Smooth muscle cell (in vitro differentiated cells): ENCODE measurements at regions not wholly inside any gene's neighbourhood (a gene's known extent, or its start where the extent isn't known, plus 50 kb on each side); places are given as distances from the start of the nearest gene placed in this dataset.
A peak's percentile ranks its signal among the peaks of the same experiment; 100 is the strongest.

Experiments used
- DNase-seq: peaks from one replicate; lab custom pipeline; 2025; ENCODE audit not compliant: unreplicated experiment; lab: John Stamatoyannopoulos, UW
- H2AFZ ChIP-seq: fragments of 200-600 bp; sonication (generic); 2 replicates; pipeline ENCODE4 v1.6.0; 2016; ENCODE audit warnings: antibody characterized with exemption, low read depth, mild to moderate bottlenecking
- H3F3A ChIP-seq: fragments of 200-600 bp; sonication (generic); 2 replicates; pipeline ENCODE4 v1.6.0; 2017; ENCODE audit warnings: antibody characterized with exemption, low read depth
- H3K27ac ChIP-seq: fragments of 200-600 bp; sonication (generic); 2 replicates; pipeline ENCODE4 v1.5.1; 2016; ENCODE audit warnings: low read depth, mild to moderate bottlenecking
- H3K27me3 ChIP-seq: fragments of 200-600 bp; sonication (generic); 2 replicates; pipeline ENCODE4 v1.6.1; 2016; ENCODE audit warnings: low read depth, mild to moderate bottlenecking
- H3K36me3 ChIP-seq: fragments of 200-600 bp; sonication (generic); 2 replicates; pipeline ENCODE4 v1.5.1; 2016; ENCODE audit warnings: low read depth
- H3K4me1 ChIP-seq: fragments of 200-600 bp; sonication (generic); 2 replicates; pipeline ENCODE4 v1.5.1; 2016; ENCODE audit warnings: low read depth
- H3K4me2 ChIP-seq: fragments of 200-600 bp; sonication (generic); 2 replicates; pipeline ENCODE4 v1.6.0; 2016; ENCODE audit warnings: mild to moderate bottlenecking
- H3K4me3 ChIP-seq: fragments of 200-600 bp; sonication (generic); 2 replicates; pipeline ENCODE4 v1.5.1; 2016; ENCODE audit warnings: mild to moderate bottlenecking
- H3K79me2 ChIP-seq: fragments of 200-600 bp; sonication (generic); 2 replicates; pipeline ENCODE4 v1.6.0; 2016; ENCODE audit warnings: low read depth, mild to moderate bottlenecking
- H3K9ac ChIP-seq: fragments of 200-600 bp; sonication (generic); 2 replicates; pipeline ENCODE4 v1.6.0; 2016; ENCODE audit warnings: low read depth
- H3K9me3 ChIP-seq: fragments of 200-600 bp; sonication (generic); replicated peaks from 2 replicates; pipeline ENCODE4 v1.5.1; 2016; ENCODE audit warnings: low read depth
- H4K20me1 ChIP-seq: fragments of 200-600 bp; sonication (generic); 2 replicates; pipeline ENCODE4 v1.6.0; 2016; ENCODE audit warnings: low read depth
- WGBS: methylation state at CpG from one replicate; pipeline ENCODE4 v1.1.7; 2016; ENCODE audit warnings: low lambda C conversion rate; 5-methylcytosine and 5-hydroxymethylcytosine counted together
- TF ChIP-seq, protein P1 (sequence below): fragments of 200-600 bp; sonication (generic); IDR thresholded peaks from 2 replicates; pipeline ENCODE4 v1.5.1; 2017; ENCODE audit warnings: borderline replicate concordance, mild to moderate bottlenecking, antibody characterized with exemption; ENCODE audit not compliant: insufficient read depth, poor library complexity, severe bottlenecking

- TF ChIP-seq, protein P1, sequence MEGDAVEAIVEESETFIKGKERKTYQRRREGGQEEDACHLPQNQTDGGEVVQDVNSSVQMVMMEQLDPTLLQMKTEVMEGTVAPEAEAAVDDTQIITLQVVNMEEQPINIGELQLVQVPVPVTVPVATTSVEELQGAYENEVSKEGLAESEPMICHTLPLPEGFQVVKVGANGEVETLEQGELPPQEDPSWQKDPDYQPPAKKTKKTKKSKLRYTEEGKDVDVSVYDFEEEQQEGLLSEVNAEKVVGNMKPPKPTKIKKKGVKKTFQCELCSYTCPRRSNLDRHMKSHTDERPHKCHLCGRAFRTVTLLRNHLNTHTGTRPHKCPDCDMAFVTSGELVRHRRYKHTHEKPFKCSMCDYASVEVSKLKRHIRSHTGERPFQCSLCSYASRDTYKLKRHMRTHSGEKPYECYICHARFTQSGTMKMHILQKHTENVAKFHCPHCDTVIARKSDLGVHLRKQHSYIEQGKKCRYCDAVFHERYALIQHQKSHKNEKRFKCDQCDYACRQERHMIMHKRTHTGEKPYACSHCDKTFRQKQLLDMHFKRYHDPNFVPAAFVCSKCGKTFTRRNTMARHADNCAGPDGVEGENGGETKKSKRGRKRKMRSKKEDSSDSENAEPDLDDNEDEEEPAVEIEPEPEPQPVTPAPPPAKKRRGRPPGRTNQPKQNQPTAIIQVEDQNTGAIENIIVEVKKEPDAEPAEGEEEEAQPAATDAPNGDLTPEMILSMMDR, result no peak
- Histone ChIP-seq H3K36me3 (no peaks in the 10 kb centered on the region), H3K27ac (no peak overlapping the region), H2AFZ (peak overlapping the region; percentile 16), H3F3A (no peaks in the 10 kb centered on the region), H3K4me3 (no peak overlapping the region), H4K20me1 (no peaks in the 10 kb centered on the region), H3K4me2 (no peak overlapping the region), H3K9me3 (no peaks in the 10 kb centered on the region), H3K9ac (no peak overlapping the region), H3K4me1 (no peaks in the 10 kb centered on the region), H3K79me2 (no peaks in the 10 kb centered on the region), H3K27me3 (no peaks in the 10 kb centered on the region)
- no peak for DNase-seq
Observed at GRCh38 chr6:153591159-153591558, 447.9 kb upstream of the OPRM1 start.

DNA sequence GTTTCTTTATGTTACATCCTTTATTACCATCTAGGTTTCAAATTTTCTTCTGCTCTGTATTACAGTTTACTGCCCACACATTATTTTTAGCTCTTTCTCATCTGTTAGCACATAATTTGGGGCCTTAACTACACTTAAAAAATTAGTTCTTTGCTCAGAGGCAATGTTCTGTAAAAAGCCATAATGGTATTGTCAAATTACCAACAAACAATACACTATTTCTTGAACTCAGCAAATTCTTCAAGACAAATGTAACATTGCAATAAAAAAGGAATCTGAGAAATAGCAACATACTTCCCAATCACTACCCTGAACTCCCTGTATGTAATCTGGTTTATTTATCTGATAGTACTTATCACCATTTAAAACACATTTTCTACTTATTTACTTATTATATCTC, 448.6 kb upstream of the OPRM1 start:
- Histone ChIP-seq H4K20me1 (no peaks in the 10 kb centered on the region), H3K4me1 (no peaks in the 10 kb centered on the region), H3K27ac (no peak overlapping the region), H2AFZ (peak overlapping the region; percentile 16), H3K9me3 (no peaks in the 10 kb centered on the region), H3K27me3 (no peaks in the 10 kb centered on the region), H3K4me3 (no peak overlapping the region), H3K4me2 (no peak overlapping the region), H3K9ac (no peak overlapping the region), H3K79me2 (no peaks in the 10 kb centered on the region), H3F3A (no peaks in the 10 kb centered on the region), H3K36me3 (no peaks in the 10 kb centered on the region)
- TF ChIP-seq, protein P1, result no peak
- DNase-seq, result no peak

GRCh38 chr6:153588330-153588729, 450.7 kb upstream of the OPRM1 start:
- no peaks in the 10 kb centered on the region for H3K4me1 ChIP-seq
- no peaks in the 10 kb centered on the region for H3K9me3 ChIP-seq
- no peak overlapping the region for H3K9ac ChIP-seq
- TF ChIP-seq, protein P1, result no peak
- H3F3A ChIP-seq, result no peaks in the 10 kb centered on the region
- H3K27me3 ChIP-seq, result no peaks in the 10 kb centered on the region
- no peak overlapping the region for H3K4me3 ChIP-seq
- no peaks in the 10 kb centered on the region for H3K36me3 ChIP-seq
- H3K4me2 ChIP-seq, result no peak overlapping the region
- H3K27ac ChIP-seq, result no peak overlapping the region
- no peaks in the 10 kb centered on the region for H4K20me1 ChIP-seq
- H2AFZ ChIP-seq, result no peak overlapping the region
- 87% methylated on average over 3 of the region's 3 CpGs for WGBS
- DNase-seq, result no peak
- H3K79me2 ChIP-seq, result no peaks in the 10 kb centered on the region

DNA sequence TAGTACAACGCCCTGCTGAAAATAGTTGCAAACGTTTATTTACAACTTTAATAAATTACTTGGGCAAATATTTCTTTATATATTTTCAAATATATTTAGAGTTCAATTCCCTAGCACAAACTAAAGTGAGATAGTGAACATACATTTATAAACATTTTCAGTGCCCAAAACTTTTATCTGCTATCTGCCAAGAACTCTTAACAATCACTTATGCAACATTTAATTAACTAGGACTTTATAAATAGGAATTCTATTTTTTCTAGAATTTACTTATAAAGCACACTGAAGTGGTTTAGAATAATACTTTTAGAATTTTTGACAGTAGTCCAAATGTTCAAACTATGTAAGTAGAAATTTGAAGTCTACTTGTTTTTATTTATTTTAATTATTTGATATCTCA, 452.6 kb upstream of the RGS17 start:
- Histone ChIP-seq H3K9me3 (no peaks in the 10 kb centered on the region), H2AFZ (no peak overlapping the region), H3K4me1 (no peaks in the 10 kb centered on the region), H3F3A (no peaks in the 10 kb centered on the region), H3K27me3 (no peaks in the 10 kb centered on the region), H3K4me2 (no peak overlapping the region), H3K27ac (no peak overlapping the region), H4K20me1 (no peaks in the 10 kb centered on the region), H3K79me2 (no peaks in the 10 kb centered on the region), H3K36me3 (no peaks in the 10 kb centered on the region), H3K9ac (no peak overlapping the region), H3K4me3 (no peak overlapping the region)
- no peak for DNase-seq
- 90% methylated on average over 2 of the region's 2 CpGs for WGBS
- TF ChIP-seq, protein P1, result no peak
